ENCODE measurements at regions not wholly inside any gene's neighbourhood (a gene's known extent, or its start where the extent isn't known, plus 50 kb on each side); places are given as distances from the start of the nearest gene placed in this dataset.

GRCh38 chr1:36722871-36723270, 240.2 kb upstream of the CSF3R start:
- TF ChIP-seq FOSB (CRISPR knock-in tag; IDR thresholded peaks at IDR 0.05) (no peak), CTCF (IDR thresholded peaks at IDR 0.05) (no peak), CHD2 (IDR thresholded peaks at IDR 0.05; ENCODE audit: low read length, partially characterized antibody) (no peak), HOXA7 (CRISPR knock-in tag; IDR thresholded peaks at IDR 0.05) (no peak), FOXS1 (CRISPR knock-in tag; IDR thresholded peaks at IDR 0.05) (no peak), EP300 (IDR thresholded peaks at IDR 0.05) (no peak), POLR2A (IDR thresholded peaks at IDR 0.05; ENCODE audit: low read length) (no peak), JUNB (IDR thresholded peaks at IDR 0.05) (no peak), E2F6 (IDR thresholded peaks at IDR 0.05; ENCODE audit: borderline replicate concordance, low read depth) (no peak)

All from A549 (cell line).